Neural cell (in vitro differentiated cells): ENCODE measurements at regions not wholly inside any gene's neighbourhood (a gene's known extent, or its start where the extent isn't known, plus 50 kb on each side); places are given as distances from the start of the nearest gene placed in this dataset.
"Not testable (repeated sequence)": the region's sequence is repeated elsewhere in the genome, so short reads cannot be mapped to it uniquely, and the experiment has no call there.

Experiments
- H2AFZ ChIP-seq: fragments of 200-600, 300-800 bp; sonication (generic), shearing (Covaris generic); 2 replicates; pipeline ENCODE4 v1.6.0; 2014; ENCODE audit warnings: low read depth, mild to moderate bottlenecking, antibody characterized with exemption, low read length, moderate library complexity
- H3F3A ChIP-seq: fragments of 200-600 bp; shearing (Covaris generic); 2 replicates; pipeline ENCODE4 v1.6.1; 2016; ENCODE audit warnings: mild to moderate bottlenecking, moderate library complexity, mixed read lengths, antibody characterized with exemption, low read length; ENCODE audit not compliant: insufficient read depth, poor library complexity, severe bottlenecking
- H3K27ac ChIP-seq: fragments of 200-600, 300-800 bp; sonication (generic), shearing (Covaris generic); 2 replicates; pipeline ENCODE4 v1.5.1; 2014; ENCODE audit warnings: mild to moderate bottlenecking, low read length, moderate library complexity
- H3K27me3 ChIP-seq: fragments of 300-800, 200-600 bp; sonication (generic), shearing (Covaris generic); 2 replicates; pipeline ENCODE4 v1.6.0; 2014; ENCODE audit warnings: mild to moderate bottlenecking, low read depth, low read length, moderate library complexity; ENCODE audit not compliant: insufficient read depth
- H3K36me3 ChIP-seq: fragments of 300-800, 200-600 bp; sonication (generic), shearing (Covaris generic); 2 replicates; pipeline ENCODE4 v1.5.1; 2014; ENCODE audit warnings: mild to moderate bottlenecking, antibody characterized with exemption, low read length, moderate library complexity; ENCODE audit not compliant: insufficient read depth
- H3K4me2 ChIP-seq: fragments of 300-800, 200-600 bp; sonication (generic), shearing (Covaris generic); 2 replicates; pipeline ENCODE4 v1.6.0; 2014; ENCODE audit warnings: mild to moderate bottlenecking, low read length
- H3K4me3 ChIP-seq: fragments of 300-800, 200-600 bp; sonication (generic), shearing (Covaris generic); 2 replicates; pipeline ENCODE4 v1.5.1; 2014; ENCODE audit warnings: mild to moderate bottlenecking, low read length, moderate library complexity
- H3K79me2 ChIP-seq: fragments of 200-600 bp; shearing (Covaris generic); replicated peaks from 2 replicates; pipeline ENCODE4 v1.6.0; 2014; ENCODE audit warnings: mild to moderate bottlenecking, low read length, moderate library complexity; ENCODE audit not compliant: insufficient read depth
- H3K9ac ChIP-seq: fragments of 300-800, 200-600 bp; sonication (generic), shearing (Covaris generic); 2 replicates; pipeline ENCODE4 v1.6.1; 2016; ENCODE audit warnings: mild to moderate bottlenecking, low read length, mixed read lengths
- H3K9me2 ChIP-seq: fragments of 200-600 bp; shearing (Covaris generic); 2 replicates; pipeline ENCODE4 v1.6.1; 2016; ENCODE audit warnings: mild to moderate bottlenecking, low read length, mixed read lengths; ENCODE audit not compliant: insufficient read depth
- H3K9me3 ChIP-seq: fragments of 200-600, 300-800 bp; sonication (generic), shearing (Covaris generic); 2 replicates; pipeline ENCODE4 v1.6.1; 2016; ENCODE audit warnings: mild to moderate bottlenecking, mixed run types, low read length, moderate library complexity, mixed read lengths
- H4K20me1 ChIP-seq: fragments of 200-600 bp; shearing (Covaris generic); 2 replicates; pipeline ENCODE4 v1.6.1; 2016; ENCODE audit warnings: mild to moderate bottlenecking, mixed run types; ENCODE audit not compliant: insufficient read depth
- CTCF ChIP-seq: fragments of 450-650 bp; IDR thresholded peaks from 2 replicates; pipeline ENCODE4 v1.5.1; 2014; ENCODE audit warnings: antibody characterized with exemption, mild to moderate bottlenecking, moderate library complexity; ENCODE audit not compliant: poor library complexity, severe bottlenecking
- EP300 ChIP-seq: fragments of 450-650 bp; conservative IDR thresholded peaks from 2 replicates; pipeline ENCODE4 v1.6.1; 2014; ENCODE audit warnings: antibody characterized with exemption, mild to moderate bottlenecking, moderate library complexity; ENCODE audit not compliant: poor library complexity, severe bottlenecking
- EZH2 ChIP-seq: fragments of 200-600, 300-800 bp; shearing (Covaris generic), sonication (generic); IDR thresholded peaks from 2 replicates; pipeline ENCODE4 v1.6.1; 2014; ENCODE audit warnings: antibody characterized with exemption, low read length, borderline replicate concordance, mild to moderate bottlenecking; ENCODE audit not compliant: insufficient read depth, poor library complexity, severe bottlenecking
- MXI1 ChIP-seq: fragments of 450-650 bp; conservative IDR thresholded peaks from 2 replicates; pipeline ENCODE4 v1.6.1; 2014; ENCODE audit warnings: antibody characterized with exemption, mild to moderate bottlenecking; ENCODE audit not compliant: poor library complexity, severe bottlenecking
- POLR2AphosphoS5 ChIP-seq: IDR thresholded peaks from 2 replicates; pipeline ENCODE4 v1.6.1; 2012
- RAD21 ChIP-seq: fragments of 450-650 bp; conservative IDR thresholded peaks from 2 replicates; pipeline ENCODE4 v1.6.1; 2014; ENCODE audit warnings: antibody characterized with exemption, mild to moderate bottlenecking, moderate library complexity
- REST ChIP-seq: IDR thresholded peaks from 2 replicates; pipeline ENCODE4 v1.6.1; 2012; ENCODE audit warnings: borderline replicate concordance
- TAF1 ChIP-seq: IDR thresholded peaks from 2 replicates; pipeline ENCODE4 v1.6.1; 2012; ENCODE audit warnings: low read depth
- small RNA-seq, 3 experiments: library from RNA; depleted of rRNA; stranded (forward); fragments of <200 nt; gene quantifications; one replicate each; pipeline ENCODE3, GENCODE V24; 2012

GRCh38 chrX:87434618-87435017 lies 83.0 kb upstream of the KLHL4 start:
- Histone ChIP-seq H3K4me3 (no peak overlapping the region), H3K4me2 (no peak overlapping the region), H3K27me3 (no peaks in the 10 kb centered on the region), H3K79me2 (no peaks in the 10 kb centered on the region), H4K20me1 (no peaks in the 10 kb centered on the region), H3K9ac (no peak overlapping the region), H3F3A (no peaks in the 10 kb centered on the region), H3K9me2 (no peaks in the 10 kb centered on the region), H3K27ac (no peak overlapping the region), H2AFZ (no peak overlapping the region), H3K9me3 (no peaks in the 10 kb centered on the region), H3K36me3 (no peaks in the 10 kb centered on the region)
- TF ChIP-seq RAD21 (no peak), EP300 (no peak), POLR2AphosphoS5 (no peak), REST (no peak), MXI1 (no peak), EZH2 (no peak), TAF1 (no peak), CTCF (no peak)

- not testable (repeated sequence) for H3K4me3 ChIP-seq, H4K20me1 ChIP-seq, H3K79me2 ChIP-seq, H3K9me3 ChIP-seq, H3F3A ChIP-seq, H3K9me2 ChIP-seq, H2AFZ ChIP-seq, H3K9ac ChIP-seq, H3K36me3 ChIP-seq, H3K27me3 ChIP-seq, H3K4me2 ChIP-seq, H3K27ac ChIP-seq
Measured at GRCh38 chrX:87448613-87449012, 69.0 kb upstream of the KLHL4 start.

GRCh38 chrX:87465757-87466156 lies 51.8 kb upstream of the KLHL4 start:
- not testable (repeated sequence) for H4K20me1 ChIP-seq, H3K9ac ChIP-seq, H3K79me2 ChIP-seq, H3F3A ChIP-seq, H2AFZ ChIP-seq, H3K9me2 ChIP-seq, H3K4me2 ChIP-seq, H3K27ac ChIP-seq, H3K36me3 ChIP-seq, H3K9me3 ChIP-seq, H3K4me3 ChIP-seq, H3K27me3 ChIP-seq

Small RNAs in the stretch of these regions (small RNA-seq; reads per million reads assigned to genes)
- 0 reads per million in 3 experiments for gene Z96811.1
